ENCODE measurements at regions not wholly inside any gene's neighbourhood (a gene's known extent, or its start where the extent isn't known, plus 50 kb on each side); places are given as distances from the start of the nearest gene placed in this dataset.
"Not testable (repeated sequence)": the region's sequence is repeated elsewhere in the genome, so short reads cannot be mapped to it uniquely, and the experiment has no call there.

- DNase-seq, result no peak
Observed at GRCh38 chr12:105459760-105460330, 129.4 kb downstream of the C12orf75 start.

- DNase-seq, result no peak
Observed at GRCh38 chr12:105461271-105461943, 130.9 kb downstream of the C12orf75 start.

GRCh38 chr12:105461944-105462762 is 131.7 kb downstream of the C12orf75 start:
- DNase-seq, result no peak

- DNase-seq, result no peak
Observed at GRCh38 chr12:105462831-105463230, 132.3 kb downstream of the C12orf75 start.

- DNase-seq, result no peak
Observed at GRCh38 chr12:105464406-105464805, 133.9 kb downstream of the C12orf75 start.

GRCh38 chr12:105466231-105466900 is 135.9 kb downstream of the C12orf75 start:
- DNase-seq, result no peak

- DNase-seq, result no peak
Observed at GRCh38 chr12:105466901-105467598, 136.6 kb downstream of the C12orf75 start.

GRCh38 chr12:105467710-105468366 is 137.3 kb downstream of the C12orf75 start:
- DNase-seq, result no peak

- DNase-seq, result no peak
Observed at GRCh38 chr12:105468464-105468863, 138.0 kb downstream of the C12orf75 start.

- DNase-seq, result no peak
Observed at GRCh38 chr12:105469211-105469610, 138.7 kb downstream of the C12orf75 start.

- no peak for DNase-seq
Observed at GRCh38 chr12:105469701-105470100, 139.2 kb downstream of the C12orf75 start.

GRCh38 chr12:105470102-105470501 is 139.6 kb downstream of the C12orf75 start:
- no peak for DNase-seq

- DNase-seq, result no peak
Observed at GRCh38 chr12:105470601-105471000, 140.1 kb downstream of the C12orf75 start.

- DNase-seq, result no peak
Observed at GRCh38 chr12:105474672-105475071, 144.2 kb downstream of the C12orf75 start.

GRCh38 chr12:105476616-105477015 is 146.1 kb downstream of the C12orf75 start:
- DNase-seq, result no peak

GRCh38 chr12:105477873-105478272 is 147.4 kb downstream of the C12orf75 start:
- peak; percentile 85 for DNase-seq

GRCh38 chr12:105478788-105479187 is 148.3 kb downstream of the C12orf75 start:
- DNase-seq, result not testable (repeated sequence)

GRCh38 chr12:105479710-105480109 is 149.2 kb downstream of the C12orf75 start:
- no peak for DNase-seq

GRCh38 chr12:105480162-105480561 is 149.7 kb downstream of the C12orf75 start:
- DNase-seq, result no peak

- DNase-seq, result no peak
Observed at GRCh38 chr12:105481392-105482300, 151.2 kb downstream of the C12orf75 start.

GRCh38 chr12:105482951-105483350 is 152.5 kb downstream of the C12orf75 start:
- no peak for DNase-seq
